GF-D8 (cell line): ENCODE measurements at regions not wholly inside any gene's neighbourhood (a gene's known extent, or its start where the extent isn't known, plus 50 kb on each side); places are given as distances from the start of the nearest gene placed in this dataset.
"Not testable (repeated sequence)": the region's sequence is repeated elsewhere in the genome, so short reads cannot be mapped to it uniquely, and the experiment has no call there.

ENCODE experiments used
- DNase-seq: peaks from one replicate; lab custom pipeline; 2025; lab: John Stamatoyannopoulos, UW

GRCh38 chr6:121548131-121548530, 112.7 kb downstream of the GJA1 start:
- DNase-seq, result no peak

GRCh38 chr6:121549736-121550135, 114.3 kb downstream of the GJA1 start:
- no peak for DNase-seq

GRCh38 chr6:121550491-121551010, 115.1 kb downstream of the GJA1 start:
- no peak for DNase-seq

GRCh38 chr6:121555201-121555600, 119.8 kb downstream of the GJA1 start:
- DNase-seq, result no peak

GRCh38 chr6:121556149-121556548, 120.7 kb downstream of the GJA1 start:
- not testable (repeated sequence) for DNase-seq

DNA sequence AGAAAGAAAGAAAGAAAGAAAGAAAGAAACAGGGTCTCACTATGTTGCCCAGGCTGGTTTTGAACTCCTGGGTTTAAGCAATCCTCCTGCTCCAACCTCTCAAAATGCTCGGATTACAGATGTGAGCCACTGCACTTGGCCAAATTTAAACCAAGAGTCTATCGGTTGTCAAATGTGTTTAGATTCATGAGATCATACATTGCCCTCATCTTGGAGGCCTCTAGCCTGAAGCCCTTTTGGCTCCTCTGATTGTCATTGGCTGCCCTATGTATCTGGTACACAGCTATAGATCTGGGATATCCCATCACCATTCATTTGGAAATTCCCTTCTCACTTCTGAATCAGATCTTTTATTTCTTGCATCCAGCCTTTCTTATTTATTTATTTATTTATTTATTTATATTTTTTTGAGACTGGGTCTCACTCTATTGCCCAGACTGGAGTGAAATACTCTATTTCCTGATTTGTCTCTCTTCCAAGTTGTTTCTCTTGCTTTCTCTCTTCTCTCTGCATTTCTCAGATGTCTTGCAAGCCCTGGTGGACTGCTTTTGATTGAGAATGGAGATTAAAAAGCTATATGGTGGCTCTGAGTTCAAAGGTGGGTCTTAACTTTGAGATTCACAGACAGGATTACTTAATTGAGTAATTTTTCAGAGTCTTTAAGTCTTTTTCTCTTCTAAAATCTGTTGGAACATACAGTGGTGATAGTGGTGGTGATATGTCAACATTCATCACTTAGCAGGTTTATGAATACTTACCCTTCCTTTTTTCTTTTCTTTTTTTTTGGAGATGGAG, 121.9 kb downstream of the GJA1 start:
- no peak for DNase-seq

DNA sequence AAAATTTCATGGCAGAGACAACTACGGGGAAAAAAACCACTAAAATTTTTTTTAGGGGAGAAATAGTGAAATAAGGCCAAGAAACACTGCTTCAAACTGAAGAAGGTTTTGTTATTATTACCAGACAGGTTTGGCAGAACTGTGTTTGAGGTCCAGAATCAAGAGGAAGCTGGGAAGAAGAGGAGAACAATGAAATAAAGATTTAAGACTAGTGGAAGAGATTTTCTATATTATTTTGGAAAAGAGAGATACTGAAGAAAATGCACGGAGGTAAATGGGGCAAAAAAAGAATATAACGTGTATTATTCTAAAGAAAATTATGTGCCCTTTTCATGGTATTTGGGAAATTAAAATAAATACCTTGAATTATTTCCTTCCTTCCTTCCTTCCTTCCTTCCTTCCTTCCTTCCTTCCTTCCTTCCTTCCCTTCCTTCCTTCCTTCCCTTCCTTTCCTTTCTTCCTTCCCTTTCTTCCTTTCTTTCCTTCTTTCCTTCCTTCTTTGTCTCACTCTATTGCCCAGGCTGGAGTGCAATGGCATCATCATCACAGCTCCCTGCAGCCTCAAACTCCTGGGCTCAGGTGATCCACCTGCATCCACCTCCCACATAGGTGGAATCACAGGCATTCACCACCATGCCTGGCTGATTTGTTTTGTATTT, 124.3 kb downstream of the GJA1 start:
- no peak for DNase-seq

DNA sequence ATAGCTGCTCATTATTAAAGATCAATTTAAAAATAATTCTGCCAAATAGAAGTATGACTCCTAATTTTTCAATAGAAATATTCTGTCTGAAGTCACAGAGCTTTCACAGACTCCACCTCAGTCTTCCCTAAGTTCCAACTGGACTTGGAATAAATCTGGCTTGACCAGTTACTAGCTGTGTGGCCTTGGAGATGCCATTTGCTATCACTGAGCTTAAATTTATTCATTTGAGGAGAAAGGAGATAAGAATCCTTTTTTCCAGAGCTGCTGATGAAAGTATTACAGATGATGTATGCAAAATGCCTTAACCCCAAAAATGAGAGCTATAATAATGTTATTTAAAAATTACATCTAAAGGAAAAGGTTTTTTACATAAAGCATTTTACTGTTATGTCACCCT, 125.0 kb downstream of the GJA1 start:
- DNase-seq, result no peak

GRCh38 chr6:121563286-121563685, 127.8 kb downstream of the GJA1 start:
- no peak for DNase-seq

DNA sequence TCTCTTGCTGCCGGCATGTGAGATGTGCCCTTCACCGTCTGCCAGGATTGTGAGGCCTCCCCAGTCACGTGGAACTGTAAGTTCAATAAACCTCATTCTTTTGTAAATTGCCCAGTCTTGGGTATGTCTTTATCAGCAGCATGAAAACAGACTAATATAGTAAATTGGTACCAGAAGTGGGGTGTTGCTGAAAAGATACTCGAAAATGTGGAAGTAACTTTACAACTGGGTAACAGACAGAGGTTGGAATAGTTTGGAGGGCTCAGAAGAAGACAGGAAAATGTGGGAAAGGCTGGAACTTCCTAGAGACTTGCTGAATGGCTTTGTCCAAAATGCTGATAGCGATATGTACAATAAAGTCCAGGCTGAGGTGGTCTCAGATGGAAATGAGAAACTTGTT, 129.1 kb downstream of the GJA1 start:
- DNase-seq, result not testable (repeated sequence)

- DNase-seq, result no peak
Observed at GRCh38 chr6:121571455-121571854, 136.0 kb downstream of the GJA1 start.

DNA sequence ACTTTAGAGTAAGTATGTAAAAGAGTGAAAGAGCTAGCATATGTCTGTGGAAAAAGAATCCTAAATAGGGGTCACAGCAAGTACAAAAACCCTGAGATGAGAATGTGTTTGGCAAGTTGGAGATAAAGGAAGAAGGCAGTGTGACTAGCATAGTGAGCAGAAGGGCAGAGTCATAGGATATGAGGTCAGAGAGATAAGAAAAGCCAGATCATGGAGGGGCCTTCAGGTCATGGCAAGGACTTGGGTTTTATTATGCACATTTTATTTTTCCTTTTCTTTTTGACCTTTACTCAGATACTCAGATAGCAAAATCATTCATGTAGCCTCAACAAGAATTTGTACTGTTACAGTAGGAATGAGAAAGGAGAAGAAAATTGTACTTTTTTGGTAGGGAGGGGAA, 138.0 kb downstream of the GJA1 start:
- DNase-seq, result no peak

DNA sequence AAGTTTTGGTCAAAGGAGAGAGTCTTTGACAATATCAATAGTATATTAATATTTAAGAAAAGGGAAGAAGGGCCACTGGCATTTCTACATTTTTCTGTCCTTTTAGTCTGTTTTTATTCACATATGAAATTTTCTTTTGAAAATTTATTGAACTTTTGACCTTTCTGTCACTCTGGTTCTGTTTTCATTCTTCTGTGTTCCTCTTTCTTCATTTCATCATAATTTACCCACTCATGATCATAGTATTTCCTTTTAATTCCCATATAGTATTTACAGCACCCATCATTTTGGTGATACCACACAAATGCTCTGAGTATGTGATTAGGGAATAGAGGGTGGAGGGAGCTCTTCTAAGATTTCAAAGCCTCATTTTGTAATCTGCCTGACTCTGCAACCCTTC, 142.8 kb downstream of the GJA1 start:
- no peak for DNase-seq

GRCh38 chr6:121579478-121579877, 144.0 kb downstream of the GJA1 start:
- no peak for DNase-seq

GRCh38 chr6:121581327-121581726, 145.9 kb downstream of the GJA1 start:
- no peak for DNase-seq

GRCh38 chr6:121582262-121582661, 146.8 kb downstream of the GJA1 start:
- no peak for DNase-seq

GRCh38 chr6:121584586-121585369, 149.3 kb downstream of the GJA1 start:
- no peak for DNase-seq

- no peak for DNase-seq
Observed at GRCh38 chr6:121590438-121590837, 155.0 kb downstream of the GJA1 start.

DNA sequence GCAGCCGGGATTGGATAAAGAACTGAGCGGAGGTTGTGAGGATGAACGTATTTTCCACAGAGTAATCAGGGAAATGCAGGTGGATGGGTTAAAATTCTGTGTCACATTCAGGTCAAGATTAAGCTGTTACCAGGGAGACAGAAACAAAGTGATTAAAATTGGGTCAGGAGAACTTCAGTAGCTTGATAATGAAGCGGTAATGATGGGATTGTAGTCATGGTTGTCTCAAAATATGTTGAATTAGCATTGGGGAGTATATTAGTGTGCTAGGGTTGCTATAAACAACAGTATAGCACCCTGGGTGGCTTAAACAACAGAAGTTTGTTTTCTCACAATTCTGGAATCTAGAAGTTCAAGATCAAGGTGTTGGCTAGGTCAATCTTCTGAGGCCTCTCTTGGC, 155.5 kb downstream of the GJA1 start:
- DNase-seq, result no peak

DNA sequence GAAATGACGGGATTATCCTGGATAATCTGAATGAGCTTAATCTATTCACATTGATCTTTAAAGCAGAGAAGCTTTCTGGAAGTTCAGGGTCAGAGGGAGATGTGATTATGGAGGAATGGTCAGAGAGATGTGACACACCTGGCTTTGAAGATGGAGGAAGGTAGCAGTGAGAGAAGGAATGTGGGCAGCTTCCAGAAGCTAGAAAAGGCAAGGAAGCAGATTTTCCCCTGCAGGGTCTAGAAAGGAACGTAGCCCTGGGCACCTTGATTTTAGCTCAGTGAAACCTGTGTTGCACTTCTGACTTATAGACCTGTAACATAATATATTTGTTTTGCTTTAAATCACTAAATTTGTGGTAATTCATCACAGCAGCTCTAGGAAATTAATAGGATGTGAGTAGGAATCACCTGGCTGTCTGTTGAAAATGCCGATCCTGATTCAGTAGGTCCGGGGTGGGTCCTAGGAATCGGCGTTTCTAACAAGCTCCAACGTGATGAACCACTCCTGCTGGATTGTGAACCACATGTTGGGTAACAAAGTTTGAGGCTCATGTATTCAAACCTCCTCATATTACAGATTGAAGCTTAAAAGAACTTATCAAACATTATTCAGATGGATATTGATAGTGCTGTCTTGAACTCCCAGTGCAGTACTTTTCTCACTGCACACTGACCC, 157.0 kb downstream of the GJA1 start:
- no peak for DNase-seq

DNA sequence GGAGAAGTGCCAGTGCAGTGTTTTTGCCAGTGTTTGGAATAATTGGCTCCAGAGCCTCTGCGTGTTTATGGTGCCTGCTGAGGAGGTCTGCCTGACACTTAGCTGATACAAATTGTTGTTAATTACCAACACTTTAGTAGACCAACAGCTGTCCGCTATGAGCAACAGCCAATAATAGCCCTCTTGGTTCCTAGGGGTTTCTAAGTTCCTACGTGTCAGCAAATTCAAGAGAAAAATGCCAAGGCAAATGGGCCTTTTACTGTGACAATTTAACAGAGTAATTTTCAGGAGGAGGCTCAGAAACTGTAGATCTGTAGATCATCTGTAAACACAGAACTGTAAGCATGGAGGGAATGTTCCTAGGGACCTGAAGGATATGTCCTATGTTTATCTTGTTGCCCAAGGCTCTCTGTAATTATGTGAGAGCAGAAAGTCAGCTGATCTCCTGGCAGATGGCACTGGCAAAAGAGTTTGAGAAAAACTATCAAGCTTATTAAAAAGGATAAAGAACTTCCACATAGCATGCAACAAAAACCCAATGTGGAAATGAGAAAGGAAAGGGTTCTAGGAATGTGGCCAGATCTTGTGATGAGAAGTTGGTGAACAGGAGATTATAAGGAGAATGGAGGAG, 157.7 kb downstream of the GJA1 start:
- DNase-seq, result no peak

DNA sequence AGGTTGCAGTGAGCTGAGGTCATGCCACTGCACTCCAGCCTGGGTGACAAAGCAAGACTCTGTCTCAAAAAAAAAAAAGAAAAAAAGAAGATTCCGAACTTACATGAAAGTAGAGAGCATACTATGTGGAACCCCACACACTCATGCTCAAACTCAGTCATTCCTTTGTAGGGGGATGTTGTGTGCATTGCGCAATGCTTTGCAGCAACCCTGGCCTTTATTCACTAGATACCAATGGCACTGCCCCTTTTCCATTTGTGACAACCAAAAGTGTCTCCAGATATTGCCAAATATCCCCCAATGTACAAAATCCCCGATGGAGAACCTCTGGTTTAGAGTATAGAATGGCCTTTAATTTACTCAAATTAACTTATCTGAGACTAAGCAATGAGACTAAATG, 158.6 kb downstream of the GJA1 start:
- DNase-seq, result no peak
